ENCODE measurements at regions not wholly inside any gene's neighbourhood (a gene's known extent, or its start where the extent isn't known, plus 50 kb on each side); places are given as distances from the start of the nearest gene placed in this dataset.

DNA sequence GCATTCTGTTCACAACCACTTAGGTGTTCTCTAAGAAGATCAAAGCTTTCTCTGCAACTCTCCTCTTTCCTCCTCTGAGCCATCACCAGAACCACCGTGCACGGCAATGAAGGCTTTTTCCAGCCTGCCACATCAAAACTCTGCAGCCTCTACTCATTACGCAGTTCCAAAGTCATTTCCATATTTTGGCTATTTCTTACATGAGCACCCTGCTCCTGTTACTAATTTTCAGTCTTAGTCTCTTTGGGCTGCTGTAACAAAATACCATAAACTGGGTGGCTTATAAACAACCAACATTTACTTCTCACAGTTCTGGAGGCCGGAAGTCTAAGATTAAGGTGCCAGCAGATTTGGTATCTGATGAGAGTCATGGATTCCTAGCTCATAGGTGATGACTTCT lies 70.4 kb upstream of the THBS2 start:
- Histone ChIP-seq H2AFZ (ENCODE audit: low read length) (no peak overlapping the region), H3K79me2 (ENCODE audit: low read length) (no peaks in the 10 kb centered on the region), H3K9me3 (ENCODE audit: low read length) (no peaks in the 10 kb centered on the region), H3K27ac (ENCODE audit: low read length) (no peak overlapping the region), H3K4me3 (ENCODE audit: low read length) (no peak overlapping the region), H3K9ac (ENCODE audit: low read length) (no peak overlapping the region), H3K4me1 (ENCODE audit: low read length) (no peaks in the 10 kb centered on the region), H3K36me3 (ENCODE audit: insufficient read depth, low read length) (no peaks in the 10 kb centered on the region), H3K27me3 (ENCODE audit: low read length) (no peaks in the 10 kb centered on the region), H4K20me1 (ENCODE audit: insufficient read depth, low read depth, low read length) (no peaks in the 10 kb centered on the region), H3K9me2 (replicated peaks; ENCODE audit: insufficient read depth, low read length) (no peaks in the 10 kb centered on the region), H3K4me2 (ENCODE audit: low read depth, low read length, poor library complexity, severe bottlenecking) (no peak overlapping the region)
- no peak for DNase-seq

DNA sequence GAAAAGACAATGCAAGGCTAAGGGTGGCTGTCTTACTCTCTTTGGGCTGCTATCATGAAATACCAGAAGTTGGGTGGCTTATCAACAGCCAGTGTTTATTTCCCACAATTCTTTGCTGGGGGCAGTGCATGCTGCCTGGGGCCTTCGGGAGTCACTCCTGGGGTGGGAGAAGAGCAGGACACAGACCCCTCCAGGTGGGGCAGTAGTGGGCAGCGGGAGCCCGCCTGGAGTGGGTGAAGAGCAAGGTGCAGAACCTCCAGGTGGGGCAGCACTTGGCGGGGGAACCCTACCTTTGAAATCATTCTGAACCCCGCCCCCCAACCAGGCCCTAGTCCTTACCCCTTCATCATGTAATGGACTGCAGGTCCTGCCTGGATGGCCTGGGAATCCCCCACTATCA lies 69.6 kb upstream of the THBS2 start:
- H3K36me3 ChIP-seq (ENCODE audit: insufficient read depth, low read length): no peaks in the 10 kb centered on the region

DNA sequence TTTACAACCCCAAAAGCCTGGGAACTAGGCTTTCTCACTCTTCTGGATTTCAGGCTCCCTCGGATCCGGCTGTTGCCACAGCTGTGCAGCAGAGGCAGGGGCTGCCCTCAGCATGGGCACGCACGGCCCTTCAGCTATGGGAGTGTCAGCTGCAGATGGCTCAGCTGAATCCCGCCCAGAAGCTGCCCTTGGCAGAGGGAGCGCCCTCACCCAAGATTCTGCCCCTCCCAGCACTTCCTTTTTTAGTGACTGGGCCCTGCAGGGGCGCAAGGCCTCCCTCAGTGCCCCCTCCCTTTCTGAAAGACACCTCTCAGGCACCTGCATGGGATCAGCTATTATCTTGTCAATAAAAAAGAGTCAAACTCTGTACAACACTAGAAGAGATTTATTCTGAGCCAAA lies 67.9 kb upstream of the THBS2 start:
- H3K4me2 ChIP-seq (ENCODE audit: low read depth, low read length, poor library complexity, severe bottlenecking): no peak overlapping the region
- DNase-seq: no peak
- H2AFZ ChIP-seq (ENCODE audit: low read length): no peak overlapping the region
- H3K9me3 ChIP-seq (ENCODE audit: low read length): no peaks in the 10 kb centered on the region
- H3K9ac ChIP-seq (ENCODE audit: low read length): no peak overlapping the region
- H3K4me1 ChIP-seq (ENCODE audit: low read length): no peaks in the 10 kb centered on the region
- no peaks in the 10 kb centered on the region for H3K9me2 ChIP-seq (replicated peaks; ENCODE audit: insufficient read depth, low read length)
- H3K79me2 ChIP-seq (ENCODE audit: low read length): no peaks in the 10 kb centered on the region
- H3K4me3 ChIP-seq (ENCODE audit: low read length): no peak overlapping the region
- H3K27me3 ChIP-seq (ENCODE audit: low read length): no peaks in the 10 kb centered on the region
- no peaks in the 10 kb centered on the region for H3K36me3 ChIP-seq (ENCODE audit: insufficient read depth, low read length)
- no peaks in the 10 kb centered on the region for H4K20me1 ChIP-seq (ENCODE audit: insufficient read depth, low read depth, low read length)
- H3K27ac ChIP-seq (ENCODE audit: low read length): no peak overlapping the region

More for the DNA sequence above, 69.6 kb upstream of the THBS2 start:
- Histone ChIP-seq H3K79me2 (ENCODE audit: low read length) (no peaks in the 10 kb centered on the region), H3K9me3 (ENCODE audit: low read length) (no peaks in the 10 kb centered on the region), H3K9me2 (replicated peaks; ENCODE audit: insufficient read depth, low read length) (no peaks in the 10 kb centered on the region), H3K27ac (ENCODE audit: low read length) (no peak overlapping the region), H3K27me3 (ENCODE audit: low read length) (no peaks in the 10 kb centered on the region), H4K20me1 (ENCODE audit: insufficient read depth, low read depth, low read length) (no peaks in the 10 kb centered on the region), H3K4me1 (ENCODE audit: low read length) (no peaks in the 10 kb centered on the region), H3K4me3 (ENCODE audit: low read length) (no peak overlapping the region), H3K4me2 (ENCODE audit: low read depth, low read length, poor library complexity, severe bottlenecking) (no peak overlapping the region), H2AFZ (ENCODE audit: low read length) (no peak overlapping the region), H3K9ac (ENCODE audit: low read length) (no peak overlapping the region)
- no peak for DNase-seq

DNA sequence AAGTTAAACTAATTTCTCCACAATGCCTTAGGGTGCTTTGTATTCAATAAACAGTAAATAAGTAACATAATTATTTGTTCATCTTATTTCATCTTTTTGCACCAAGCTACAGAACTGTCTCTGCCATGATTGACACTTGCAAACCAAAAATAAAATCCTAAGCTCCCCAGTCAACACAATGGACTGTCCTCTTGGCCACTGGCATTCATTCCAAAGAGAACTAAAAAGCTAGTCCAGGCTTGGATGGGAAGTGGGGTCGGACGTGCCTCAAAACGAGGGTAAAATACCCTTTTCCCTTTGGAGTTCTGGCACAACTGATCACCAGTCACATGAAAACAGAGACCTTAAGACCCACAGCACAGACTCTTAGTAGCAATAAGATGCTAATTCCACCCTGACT lies 66.4 kb upstream of the THBS2 start:
- Histone ChIP-seq H3K4me2 (ENCODE audit: low read depth, low read length, poor library complexity, severe bottlenecking) (no peak overlapping the region), H3K27ac (ENCODE audit: low read length) (no peak overlapping the region), H3K79me2 (ENCODE audit: low read length) (no peaks in the 10 kb centered on the region), H3K27me3 (ENCODE audit: low read length) (no peaks in the 10 kb centered on the region), H3K4me1 (ENCODE audit: low read length) (no peaks in the 10 kb centered on the region), H3K9me3 (ENCODE audit: low read length) (no peaks in the 10 kb centered on the region), H3K36me3 (ENCODE audit: insufficient read depth, low read length) (no peaks in the 10 kb centered on the region), H2AFZ (ENCODE audit: low read length) (no peak overlapping the region), H3K9me2 (replicated peaks; ENCODE audit: insufficient read depth, low read length) (no peaks in the 10 kb centered on the region), H4K20me1 (ENCODE audit: insufficient read depth, low read depth, low read length) (no peaks in the 10 kb centered on the region), H3K4me3 (ENCODE audit: low read length) (no peak overlapping the region), H3K9ac (ENCODE audit: low read length) (no peak overlapping the region)
- DNase-seq: no peak

DNA sequence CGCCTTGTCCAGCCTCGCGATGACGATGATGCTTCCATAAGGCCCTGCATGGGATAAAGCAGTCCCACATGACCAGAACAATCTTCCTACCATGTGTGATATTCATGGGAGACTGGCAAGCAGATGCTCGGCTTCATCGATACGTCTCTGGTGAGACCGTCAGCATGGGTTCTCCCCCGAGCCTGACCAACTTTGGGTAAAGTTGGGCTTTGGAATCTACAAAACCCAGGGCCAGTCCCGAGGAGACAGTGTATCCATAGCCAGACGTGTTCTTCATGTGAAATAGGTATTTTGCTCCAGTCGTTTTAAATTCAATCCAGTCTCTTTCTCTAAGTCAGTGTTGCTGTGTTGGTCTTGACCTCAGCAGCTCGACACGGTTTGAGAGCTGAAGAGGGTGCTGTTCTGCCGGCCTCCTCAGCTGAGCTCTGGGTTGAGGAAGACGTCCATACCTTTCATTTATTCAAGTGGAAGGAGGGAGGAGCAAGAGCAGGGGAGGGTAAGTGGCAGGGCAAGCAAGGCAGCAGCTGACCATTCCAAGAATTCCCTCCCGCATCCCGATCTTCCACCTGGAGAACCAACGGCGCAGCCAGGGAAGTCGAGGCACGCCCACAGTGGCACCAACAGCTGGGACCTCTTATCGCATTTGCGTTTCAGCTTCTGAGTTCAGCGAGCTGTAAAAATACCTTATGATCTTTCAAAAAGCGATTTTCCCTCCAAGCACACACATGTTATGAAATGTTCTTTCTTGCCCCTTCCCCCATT lies 64.0 kb upstream of the THBS2 start:
- no peaks in the 10 kb centered on the region for H4K20me1 ChIP-seq (ENCODE audit: insufficient read depth, low read depth, low read length)
- no peak for DNase-seq
- H3K9me2 ChIP-seq (replicated peaks; ENCODE audit: insufficient read depth, low read length): no peaks in the 10 kb centered on the region
- no peaks in the 10 kb centered on the region for H3K79me2 ChIP-seq (ENCODE audit: low read length)
- no peak overlapping the region for H3K4me2 ChIP-seq (ENCODE audit: low read depth, low read length, poor library complexity, severe bottlenecking)
- H3K9me3 ChIP-seq (ENCODE audit: low read length): no peaks in the 10 kb centered on the region
- H3K4me3 ChIP-seq (ENCODE audit: low read length): no peak overlapping the region
- no peaks in the 10 kb centered on the region for H3K36me3 ChIP-seq (ENCODE audit: insufficient read depth, low read length)
- no peak overlapping the region for H3K27ac ChIP-seq (ENCODE audit: low read length)
- no peaks in the 10 kb centered on the region for H3K27me3 ChIP-seq (ENCODE audit: low read length)
- H2AFZ ChIP-seq (ENCODE audit: low read length): no peak overlapping the region
- H3K4me1 ChIP-seq (ENCODE audit: low read length): no peaks in the 10 kb centered on the region
- no peak overlapping the region for H3K9ac ChIP-seq (ENCODE audit: low read length)

DNA sequence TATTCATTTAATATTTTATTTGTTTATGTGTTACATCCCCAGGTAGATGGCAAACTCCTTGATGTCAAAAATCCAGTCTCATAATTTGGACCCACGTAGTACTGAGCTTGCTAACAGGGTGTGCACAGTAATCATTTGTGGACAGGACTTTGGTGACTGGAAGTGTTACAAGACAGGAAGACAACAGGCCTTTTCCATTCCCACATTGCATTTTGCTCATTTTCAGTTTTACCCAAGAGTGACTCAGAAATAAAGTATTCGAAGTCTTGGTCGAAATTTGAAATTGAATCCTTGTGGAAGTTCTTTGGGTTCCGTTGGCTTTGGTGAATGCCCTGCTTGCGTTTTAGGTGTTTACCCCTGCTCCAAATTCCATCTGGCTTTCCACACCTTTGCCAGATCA lies 63.0 kb upstream of the THBS2 start:
- H3K4me3 ChIP-seq (ENCODE audit: low read length): no peak overlapping the region
- H2AFZ ChIP-seq (ENCODE audit: low read length): no peak overlapping the region
- no peak overlapping the region for H3K27ac ChIP-seq (ENCODE audit: low read length)
- H3K9me2 ChIP-seq (replicated peaks; ENCODE audit: insufficient read depth, low read length): no peaks in the 10 kb centered on the region
- H3K36me3 ChIP-seq (ENCODE audit: insufficient read depth, low read length): no peaks in the 10 kb centered on the region
- no peaks in the 10 kb centered on the region for H3K4me1 ChIP-seq (ENCODE audit: low read length)
- no peak for DNase-seq
- no peak overlapping the region for H3K9ac ChIP-seq (ENCODE audit: low read length)
- H3K9me3 ChIP-seq (ENCODE audit: low read length): no peaks in the 10 kb centered on the region
- no peak overlapping the region for H3K4me2 ChIP-seq (ENCODE audit: low read depth, low read length, poor library complexity, severe bottlenecking)
- no peaks in the 10 kb centered on the region for H4K20me1 ChIP-seq (ENCODE audit: insufficient read depth, low read depth, low read length)
- no peaks in the 10 kb centered on the region for H3K79me2 ChIP-seq (ENCODE audit: low read length)
- H3K27me3 ChIP-seq (ENCODE audit: low read length): no peaks in the 10 kb centered on the region

DNA sequence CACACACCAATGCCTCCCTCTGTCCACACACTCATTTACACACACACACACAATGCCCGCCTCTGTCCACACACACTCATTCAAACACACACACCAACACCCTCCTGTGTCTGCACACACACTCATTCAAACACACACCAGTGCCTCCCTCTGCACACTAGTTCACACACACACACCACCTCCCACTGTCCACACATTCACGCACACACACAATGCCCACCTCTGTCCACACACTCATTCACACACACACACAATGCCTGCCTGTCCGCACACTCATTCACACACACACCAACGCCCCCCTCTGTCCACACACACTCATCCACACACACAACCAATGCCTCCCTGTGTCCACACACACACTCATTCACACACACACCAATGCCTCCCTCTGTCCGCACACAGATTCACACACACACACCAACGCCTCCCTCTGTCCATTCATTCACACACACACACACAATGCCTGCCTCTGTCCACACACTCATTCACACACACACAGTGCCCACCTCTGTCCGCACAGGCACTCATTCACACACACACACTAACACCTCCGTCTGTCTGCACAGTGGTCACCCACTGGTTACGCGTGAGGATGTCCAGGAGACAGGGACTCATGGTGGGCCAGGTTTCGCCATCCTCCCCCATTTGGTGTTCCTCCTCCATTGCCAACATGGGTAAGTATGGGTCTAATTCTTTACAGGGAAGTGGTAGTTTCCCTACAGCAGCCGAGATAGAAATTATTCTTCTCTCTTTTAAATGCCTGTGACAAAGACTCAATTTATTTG lies 62.4 kb upstream of the THBS2 start:
- H3K36me3 ChIP-seq (ENCODE audit: insufficient read depth, low read length): no peaks in the 10 kb centered on the region
- H3K4me2 ChIP-seq (ENCODE audit: low read depth, low read length, poor library complexity, severe bottlenecking): no peak overlapping the region
- H3K79me2 ChIP-seq (ENCODE audit: low read length): no peaks in the 10 kb centered on the region
- H3K27ac ChIP-seq (ENCODE audit: low read length): no peak overlapping the region
- no peaks in the 10 kb centered on the region for H4K20me1 ChIP-seq (ENCODE audit: insufficient read depth, low read depth, low read length)
- no peak overlapping the region for H3K4me3 ChIP-seq (ENCODE audit: low read length)
- H3K9me3 ChIP-seq (ENCODE audit: low read length): no peaks in the 10 kb centered on the region
- no peak overlapping the region for H2AFZ ChIP-seq (ENCODE audit: low read length)
- DNase-seq: no peak
- H3K4me1 ChIP-seq (ENCODE audit: low read length): no peaks in the 10 kb centered on the region
- no peaks in the 10 kb centered on the region for H3K9me2 ChIP-seq (replicated peaks; ENCODE audit: insufficient read depth, low read length)
- no peak overlapping the region for H3K9ac ChIP-seq (ENCODE audit: low read length)
- H3K27me3 ChIP-seq (ENCODE audit: low read length): no peaks in the 10 kb centered on the region

DNA sequence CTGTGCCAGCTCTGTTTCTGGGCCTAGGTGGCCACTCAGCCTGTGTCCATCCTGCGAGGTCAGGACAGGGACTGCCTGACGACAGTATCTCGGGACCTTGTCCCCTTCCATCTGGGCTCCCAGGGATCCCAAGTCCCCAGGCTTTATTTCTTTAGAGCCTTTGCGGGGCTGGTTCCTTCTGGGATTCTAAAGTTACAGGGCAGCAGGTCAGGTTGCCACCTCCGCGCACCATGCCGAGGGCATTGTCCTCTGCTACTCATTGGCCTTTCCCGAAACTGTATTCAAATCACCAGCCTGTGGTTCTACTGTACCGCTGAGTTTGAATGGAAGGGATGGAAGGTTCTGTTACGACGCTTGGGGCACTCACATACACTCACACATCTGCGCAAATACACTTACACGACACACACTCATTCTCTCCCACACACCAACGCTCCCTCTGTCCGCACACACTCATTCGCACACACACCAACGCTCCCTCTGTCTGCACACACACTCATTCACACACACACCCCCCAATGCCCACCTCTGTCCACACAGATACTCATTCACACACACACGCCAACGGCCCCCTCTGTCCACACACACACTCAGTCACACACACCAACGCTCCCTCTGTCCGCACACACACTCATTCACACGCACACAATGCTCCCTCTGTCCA lies 59.8 kb upstream of the THBS2 start:
- no peaks in the 10 kb centered on the region for H3K27me3 ChIP-seq (ENCODE audit: low read length)
- H2AFZ ChIP-seq (ENCODE audit: low read length): no peak overlapping the region
- no peaks in the 10 kb centered on the region for H3K9me2 ChIP-seq (replicated peaks; ENCODE audit: insufficient read depth, low read length)
- no peaks in the 10 kb centered on the region for H3K36me3 ChIP-seq (ENCODE audit: insufficient read depth, low read length)
- H4K20me1 ChIP-seq (ENCODE audit: insufficient read depth, low read depth, low read length): no peaks in the 10 kb centered on the region
- H3K27ac ChIP-seq (ENCODE audit: low read length): no peak overlapping the region
- H3K9ac ChIP-seq (ENCODE audit: low read length): no peak overlapping the region
- no peak overlapping the region for H3K4me2 ChIP-seq (ENCODE audit: low read depth, low read length, poor library complexity, severe bottlenecking)
- H3K9me3 ChIP-seq (ENCODE audit: low read length): no peaks in the 10 kb centered on the region
- H3K79me2 ChIP-seq (ENCODE audit: low read length): no peaks in the 10 kb centered on the region
- DNase-seq: no peak
- H3K4me3 ChIP-seq (ENCODE audit: low read length): no peak overlapping the region
- no peaks in the 10 kb centered on the region for H3K4me1 ChIP-seq (ENCODE audit: low read length)
